ENCODE measurements at regions not wholly inside any gene's neighbourhood (a gene's known extent, or its start where the extent isn't known, plus 50 kb on each side); places are given as distances from the start of the nearest gene placed in this dataset.
"Not testable (repeated sequence)": the region's sequence is repeated elsewhere in the genome, so short reads cannot be mapped to it uniquely, and the experiment has no call there.

DNA sequence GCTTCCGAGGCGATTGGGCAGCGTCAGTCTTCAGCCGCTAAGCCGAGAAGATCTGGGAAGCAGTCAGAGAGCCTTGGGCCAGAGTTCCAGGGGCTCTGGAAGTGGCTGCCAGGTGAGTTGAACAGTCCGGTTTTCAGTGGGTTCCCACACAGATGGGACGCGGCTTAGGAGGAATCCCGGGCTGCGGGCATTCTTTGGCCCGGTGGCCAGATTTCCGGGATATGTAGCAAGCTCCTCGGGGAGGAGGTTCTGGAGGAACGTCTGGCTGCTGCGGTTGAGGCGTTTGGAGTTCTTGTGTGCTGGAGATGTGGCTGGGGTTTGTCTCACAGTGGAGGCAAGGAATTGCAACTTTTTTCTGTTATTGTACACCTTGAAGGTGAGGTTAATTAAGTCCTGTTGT, 182.6 kb downstream of the CD83 start:
- DNase-seq (ENCODE audit: low read depth in 2 of 2); H3K9me3 ChIP-seq (ENCODE audit: control insufficient read depth, insufficient read depth, low read depth, low read length); H3K27me3 ChIP-seq (ENCODE audit: control insufficient read depth, insufficient read depth, low read length); H3K79me2 ChIP-seq (ENCODE audit: control insufficient read depth, insufficient read depth, low read length); H3K4me3 ChIP-seq (replicated peaks in 1 of 4; ENCODE audit: control extremely low read depth in 1 of 4, insufficient read depth in 1 of 4, low read depth in 3 of 4, low read length in 4 of 4); H3K27ac ChIP-seq (ENCODE audit: insufficient read depth, low read length); H2AFZ ChIP-seq (ENCODE audit: low read length); H4K20me1 ChIP-seq (ENCODE audit: control insufficient read depth, extremely low read depth, insufficient read depth, low read length); H3K9ac ChIP-seq (ENCODE audit: insufficient read depth, low read length); H3K36me3 ChIP-seq (ENCODE audit: control insufficient read depth, insufficient read depth, low read length); H3K4me1 ChIP-seq (ENCODE audit: control insufficient read depth, extremely low read depth, insufficient read depth, low read length); H3K4me2 ChIP-seq (ENCODE audit: extremely low read depth, insufficient read depth, low read length): not testable (repeated sequence)

DNA sequence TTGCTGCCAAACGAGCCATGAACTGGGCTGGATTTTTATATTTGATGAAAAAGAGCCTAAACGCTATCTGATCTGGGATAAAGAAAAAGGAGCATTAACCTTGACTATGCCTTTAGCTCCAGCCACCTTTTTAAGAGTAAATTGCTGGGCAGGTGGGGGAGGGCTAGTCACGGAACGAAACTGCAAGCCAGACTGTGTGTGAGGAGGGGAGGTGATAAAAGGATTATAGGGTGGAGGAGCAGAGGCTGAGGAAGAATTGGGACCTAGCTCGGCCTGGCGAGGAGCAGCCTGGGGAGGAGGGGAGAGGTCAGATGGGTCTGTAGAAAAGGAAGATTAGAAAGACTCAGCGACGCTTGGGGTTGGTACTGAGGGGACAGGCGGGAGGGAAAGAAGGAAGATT, 183.1 kb downstream of the CD83 start:
- not testable (repeated sequence) for H3K79me2 ChIP-seq (ENCODE audit: control insufficient read depth, insufficient read depth, low read length); H3K27ac ChIP-seq (ENCODE audit: insufficient read depth, low read length); H3K9me3 ChIP-seq (ENCODE audit: control insufficient read depth, insufficient read depth, low read depth, low read length); H4K20me1 ChIP-seq (ENCODE audit: control insufficient read depth, extremely low read depth, insufficient read depth, low read length); H3K27me3 ChIP-seq (ENCODE audit: control insufficient read depth, insufficient read depth, low read length); DNase-seq (ENCODE audit: low read depth in 2 of 2); H3K4me3 ChIP-seq (replicated peaks in 1 of 4; ENCODE audit: control extremely low read depth in 1 of 4, insufficient read depth in 1 of 4, low read depth in 3 of 4, low read length in 4 of 4); H3K36me3 ChIP-seq (ENCODE audit: control insufficient read depth, insufficient read depth, low read length); H2AFZ ChIP-seq (ENCODE audit: low read length); H3K4me1 ChIP-seq (ENCODE audit: control insufficient read depth, extremely low read depth, insufficient read depth, low read length); H3K4me2 ChIP-seq (ENCODE audit: extremely low read depth, insufficient read depth, low read length); H3K9ac ChIP-seq (ENCODE audit: insufficient read depth, low read length)

DNA sequence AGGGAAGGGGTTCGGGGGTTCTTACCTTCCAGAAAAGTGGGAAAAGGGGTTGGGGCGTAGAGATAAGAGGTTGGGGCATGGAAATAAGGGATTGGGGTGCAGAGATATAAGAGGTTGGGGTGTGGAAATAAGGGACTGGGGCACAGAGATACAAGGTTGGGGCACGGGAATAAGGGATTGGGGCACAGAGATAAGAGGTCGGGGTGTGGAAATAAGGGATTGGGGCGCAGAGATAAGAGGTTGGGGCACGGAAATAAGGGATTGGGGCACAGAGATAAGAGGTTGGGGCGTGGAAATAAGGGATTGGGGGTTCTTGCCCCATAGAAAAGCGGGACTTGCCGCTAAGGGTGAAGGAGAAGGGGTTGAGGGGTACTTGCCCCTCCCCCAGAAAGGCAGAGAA, 183.9 kb downstream of the CD83 start:
- not testable (repeated sequence) for H3K4me1 ChIP-seq (ENCODE audit: control insufficient read depth, extremely low read depth, insufficient read depth, low read length); H3K79me2 ChIP-seq (ENCODE audit: control insufficient read depth, insufficient read depth, low read length); H3K9me3 ChIP-seq (ENCODE audit: control insufficient read depth, insufficient read depth, low read depth, low read length); DNase-seq (ENCODE audit: low read depth in 2 of 2); H3K27me3 ChIP-seq (ENCODE audit: control insufficient read depth, insufficient read depth, low read length); H3K4me3 ChIP-seq (replicated peaks in 1 of 4; ENCODE audit: control extremely low read depth in 1 of 4, insufficient read depth in 1 of 4, low read depth in 3 of 4, low read length in 4 of 4); H3K27ac ChIP-seq (ENCODE audit: insufficient read depth, low read length); H2AFZ ChIP-seq (ENCODE audit: low read length); H4K20me1 ChIP-seq (ENCODE audit: control insufficient read depth, extremely low read depth, insufficient read depth, low read length); H3K36me3 ChIP-seq (ENCODE audit: control insufficient read depth, insufficient read depth, low read length); H3K9ac ChIP-seq (ENCODE audit: insufficient read depth, low read length); H3K4me2 ChIP-seq (ENCODE audit: extremely low read depth, insufficient read depth, low read length)

DNA sequence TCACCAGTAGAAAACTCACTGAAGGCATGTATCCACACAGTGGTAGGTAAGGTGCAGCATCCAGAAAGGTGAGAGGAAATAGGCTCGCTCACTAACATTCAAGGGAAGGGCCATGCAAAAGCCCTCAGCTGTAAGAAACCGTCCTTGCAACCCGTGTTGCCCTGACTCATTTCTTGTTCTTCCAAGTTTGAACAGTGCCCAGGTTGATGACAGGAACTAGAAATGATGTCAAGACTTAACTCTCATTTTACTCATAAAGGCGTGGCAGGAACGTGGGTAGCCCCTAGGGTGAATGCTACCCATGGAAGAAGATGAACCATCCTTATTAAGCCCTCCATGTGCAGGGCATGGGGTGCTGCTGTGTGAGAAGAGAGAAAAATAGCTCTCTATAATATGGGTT, 187.6 kb downstream of the CD83 start:
- Histone ChIP-seq H3K27ac (ENCODE audit: insufficient read depth, low read length) (no peak overlapping the region), H3K36me3 (ENCODE audit: control insufficient read depth, insufficient read depth, low read length) (no peaks in the 10 kb centered on the region), H2AFZ (ENCODE audit: low read length) (no peak overlapping the region), H3K4me3 (replicated peaks in 1 of 4; ENCODE audit: control extremely low read depth in 1 of 4, insufficient read depth in 1 of 4, low read depth in 3 of 4, low read length in 4 of 4) (no peak overlapping the region), H3K27me3 (ENCODE audit: control insufficient read depth, insufficient read depth, low read length) (no peaks in the 10 kb centered on the region), H3K4me1 (ENCODE audit: control insufficient read depth, extremely low read depth, insufficient read depth, low read length) (no peaks in the 10 kb centered on the region), H3K9ac (ENCODE audit: insufficient read depth, low read length) (no peak overlapping the region), H3K9me3 (ENCODE audit: control insufficient read depth, insufficient read depth, low read depth, low read length) (no peaks in the 10 kb centered on the region), H4K20me1 (ENCODE audit: control insufficient read depth, extremely low read depth, insufficient read depth, low read length) (no peaks in the 10 kb centered on the region), H3K79me2 (ENCODE audit: control insufficient read depth, insufficient read depth, low read length) (no peaks in the 10 kb centered on the region), H3K4me2 (ENCODE audit: extremely low read depth, insufficient read depth, low read length) (no peak overlapping the region)
- no peak for DNase-seq (ENCODE audit: low read depth in 2 of 2)
- no peak for TF ChIP-seq EZH2 (IDR thresholded peaks at IDR 0.05; ENCODE audit: low read length, missing control alignments)
- TF ChIP-seq, protein P1, sequence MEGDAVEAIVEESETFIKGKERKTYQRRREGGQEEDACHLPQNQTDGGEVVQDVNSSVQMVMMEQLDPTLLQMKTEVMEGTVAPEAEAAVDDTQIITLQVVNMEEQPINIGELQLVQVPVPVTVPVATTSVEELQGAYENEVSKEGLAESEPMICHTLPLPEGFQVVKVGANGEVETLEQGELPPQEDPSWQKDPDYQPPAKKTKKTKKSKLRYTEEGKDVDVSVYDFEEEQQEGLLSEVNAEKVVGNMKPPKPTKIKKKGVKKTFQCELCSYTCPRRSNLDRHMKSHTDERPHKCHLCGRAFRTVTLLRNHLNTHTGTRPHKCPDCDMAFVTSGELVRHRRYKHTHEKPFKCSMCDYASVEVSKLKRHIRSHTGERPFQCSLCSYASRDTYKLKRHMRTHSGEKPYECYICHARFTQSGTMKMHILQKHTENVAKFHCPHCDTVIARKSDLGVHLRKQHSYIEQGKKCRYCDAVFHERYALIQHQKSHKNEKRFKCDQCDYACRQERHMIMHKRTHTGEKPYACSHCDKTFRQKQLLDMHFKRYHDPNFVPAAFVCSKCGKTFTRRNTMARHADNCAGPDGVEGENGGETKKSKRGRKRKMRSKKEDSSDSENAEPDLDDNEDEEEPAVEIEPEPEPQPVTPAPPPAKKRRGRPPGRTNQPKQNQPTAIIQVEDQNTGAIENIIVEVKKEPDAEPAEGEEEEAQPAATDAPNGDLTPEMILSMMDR (conservative IDR thresholded peaks at IDR 0.05 in 1 of 2, IDR thresholded peaks at IDR 0.05 in 1 of 2; ENCODE audit: low read depth in 1 of 2, low read length in 2 of 2): no peak
